MCF 10A (cell line): ENCODE measurements at regions not wholly inside any gene's neighbourhood (a gene's known extent, or its start where the extent isn't known, plus 50 kb on each side); places are given as distances from the start of the nearest gene placed in this dataset.

Experiments
- BruUV-seq: library from RNA; stranded (reverse); fragments of 400-500 nt; replicated peaks from 2 replicates; lab custom pipeline; 2021; lab: Mats Ljungman, UMichigan
- CTCF ChIA-PET: fragments of 300-600 bp; sonication (Branson Sonifier 250); formaldehyde crosslinking; extraction: SDS; loops from one replicate; lab custom pipeline; 2021; ENCODE audit warnings: antibody characterized with exemption, inconsistent platforms; lab: Yijun Ruan, JAX
- POLR2A ChIA-PET: fragments of 300-600, 350-650 bp; sonication (Branson Sonifier 250); formaldehyde crosslinking; extraction: SDS; loops from one replicate; lab custom pipeline; 2020; ENCODE audit warnings: antibody characterized with exemption, inconsistent platforms; lab: Yijun Ruan, JAX
- DNase-seq: peaks from one replicate; pipeline ENCODE4 v3.0.0-alpha.2; 2018; ENCODE audit not compliant: unreplicated experiment
- H3K27ac Mint-ChIP-seq: one replicate; pipeline ENCODE4 v1.8.0; 2022; ENCODE audit warnings: mild to moderate bottlenecking, low read depth, mixed read lengths; ENCODE audit not compliant: unreplicated experiment
- H3K27me3 Mint-ChIP-seq: one replicate; pipeline ENCODE4 v1.8.0; 2022; ENCODE audit warnings: mixed read lengths; ENCODE audit not compliant: insufficient read depth, unreplicated experiment
- H3K36me3 Mint-ChIP-seq: one replicate; pipeline ENCODE4 v1.8.0; 2022; ENCODE audit warnings: mild to moderate bottlenecking, moderate library complexity, mixed read lengths; ENCODE audit not compliant: insufficient read depth, unreplicated experiment
- H3K4me1 Mint-ChIP-seq: one replicate; pipeline ENCODE4 v1.8.0; 2022; ENCODE audit warnings: mixed read lengths; ENCODE audit not compliant: insufficient read depth, unreplicated experiment
- H3K4me3 Mint-ChIP-seq: one replicate; pipeline ENCODE4 v1.8.0; 2022; ENCODE audit warnings: mild to moderate bottlenecking, moderate library complexity, mixed read lengths; ENCODE audit not compliant: unreplicated experiment
- H3K9me3 Mint-ChIP-seq: one replicate; pipeline ENCODE4 v1.8.0; 2022; ENCODE audit warnings: mixed read lengths; ENCODE audit not compliant: unreplicated experiment
- CTCF ChIP-seq: fragments of 200-600 bp; IDR thresholded peaks from one replicate; pipeline ENCODE4 v1.8.0; 2022; ENCODE audit warnings: antibody characterized with exemption, mild to moderate bottlenecking; ENCODE audit not compliant: unreplicated experiment
- intact Hi-C: fragments of 100-400 bp; cut with micrococcal nuclease; formaldehyde crosslinking; loops from 2 replicates; pipeline ENCODE4 v1.14.1; 2022

- BruUV-seq: no TSS peak
- H3K9me3 Mint-ChIP-seq: no peaks in the 10 kb centered on the region
- no peak for DNase-seq
- H3K27ac Mint-ChIP-seq: no peak overlapping the region
- ChIA-PET CTCF (no interaction called here), POLR2A (no interaction called here)
- H3K36me3 Mint-ChIP-seq: no peaks in the 10 kb centered on the region
- no peak for TF ChIP-seq CTCF
- intact Hi-C loops: loop anchor here (10.0 kb wide), 1 partner anchor 675 kb away; no protein-coding TSS in a partner anchor
- H3K27me3 Mint-ChIP-seq: no peaks in the 10 kb centered on the region
- no peaks in the 10 kb centered on the region for H3K4me1 Mint-ChIP-seq
- no peak overlapping the region for H3K4me3 Mint-ChIP-seq
Measured at GRCh38 chr2:58769864-58770234, 528.7 kb upstream of the FANCL start.

DNA sequence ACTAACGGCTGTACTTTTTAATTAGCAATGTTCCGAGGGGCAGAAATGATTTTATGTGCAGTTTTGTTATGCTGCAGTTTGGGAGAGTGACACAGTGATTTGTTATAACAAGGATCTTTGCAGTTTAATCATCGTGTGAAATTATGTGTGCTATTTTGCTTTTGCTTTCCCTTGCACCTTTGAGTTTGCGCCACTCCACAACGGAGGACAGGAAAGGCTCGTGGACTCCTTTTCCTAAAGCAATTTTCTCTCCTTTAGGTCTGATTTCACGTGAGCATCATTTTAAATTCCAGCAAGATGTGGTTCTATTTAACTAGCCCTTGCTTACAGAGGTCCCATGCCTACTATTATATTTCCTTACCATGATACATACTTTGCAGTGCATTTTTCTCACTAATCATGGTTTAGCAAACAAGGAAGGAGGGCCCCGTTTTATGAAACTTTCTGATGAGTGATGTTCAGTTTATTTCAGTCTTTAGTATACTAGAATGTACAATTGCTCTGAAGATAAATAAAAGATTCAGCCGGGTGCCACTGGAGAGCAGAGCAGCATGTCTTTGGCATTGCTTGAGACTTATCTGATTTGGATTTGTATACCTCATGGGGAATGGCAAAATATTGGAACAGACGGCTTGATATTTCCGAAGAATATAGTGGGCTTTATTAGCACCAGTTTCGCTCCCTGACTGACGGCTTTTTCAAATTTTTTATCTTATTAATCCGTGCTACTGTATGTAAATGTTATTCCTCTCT is 528.2 kb upstream of the FANCL start:
- POLR2A ChIA-PET: no interaction called here
- H3K9me3 Mint-ChIP-seq: no peaks in the 10 kb centered on the region
- CTCF ChIA-PET: no interaction called here
- no peak for DNase-seq
- no peak for TF ChIP-seq CTCF
- no peaks in the 10 kb centered on the region for H3K36me3 Mint-ChIP-seq
- H3K4me1 Mint-ChIP-seq: no peaks in the 10 kb centered on the region
- no peaks in the 10 kb centered on the region for H3K27me3 Mint-ChIP-seq
- no peak overlapping the region for H3K4me3 Mint-ChIP-seq
- no TSS peak for BruUV-seq
- H3K27ac Mint-ChIP-seq: no peak overlapping the region
- intact Hi-C loops: loop anchor here (10.0 kb wide), 1 partner anchor 676 kb away; no protein-coding TSS in a partner anchor

DNA sequence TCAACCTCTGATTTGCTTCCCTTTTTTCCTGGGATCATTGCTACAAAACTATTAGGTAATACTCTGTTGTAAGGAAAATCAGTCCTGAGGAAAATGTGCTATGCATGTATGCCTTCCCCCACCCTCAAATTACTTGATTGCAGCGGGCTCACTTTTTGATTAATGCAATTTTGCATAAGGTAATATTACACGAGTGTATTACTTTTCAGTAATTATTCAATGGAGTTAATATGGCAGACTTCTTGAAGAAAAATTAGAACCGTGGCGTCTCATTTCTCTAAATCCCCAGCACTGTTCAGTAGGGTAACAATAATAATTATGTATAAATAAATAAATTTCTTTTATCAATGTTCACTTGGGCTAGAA is 527.6 kb upstream of the FANCL start:
- no TSS peak for BruUV-seq
- no peak for TF ChIP-seq CTCF
- no peaks in the 10 kb centered on the region for H3K36me3 Mint-ChIP-seq
- H3K27me3 Mint-ChIP-seq: no peaks in the 10 kb centered on the region
- no peak for DNase-seq
- H3K4me3 Mint-ChIP-seq: no peak overlapping the region
- intact Hi-C loops: loop anchor here (10.0 kb wide), 1 partner anchor 676 kb away; no protein-coding TSS in a partner anchor
- POLR2A ChIA-PET: no interaction called here
- H3K9me3 Mint-ChIP-seq: no peaks in the 10 kb centered on the region
- H3K4me1 Mint-ChIP-seq: no peaks in the 10 kb centered on the region
- CTCF ChIA-PET: no interaction called here
- no peak overlapping the region for H3K27ac Mint-ChIP-seq

- Mint-ChIP-seq H3K4me3 (no peak overlapping the region), H3K9me3 (no peaks in the 10 kb centered on the region), H3K4me1 (no peaks in the 10 kb centered on the region), H3K36me3 (no peaks in the 10 kb centered on the region), H3K27me3 (no peaks in the 10 kb centered on the region), H3K27ac (no peak overlapping the region)
- intact Hi-C loops: loop anchor here (10.0 kb wide), 1 partner anchor 677 kb away; no protein-coding TSS in a partner anchor
- ChIA-PET POLR2A (no interaction called here), CTCF (no interaction called here)
- no TSS peak for BruUV-seq
- no peak for DNase-seq
- TF ChIP-seq CTCF: no peak
Measured at GRCh38 chr2:58767828-58768714, 526.9 kb upstream of the FANCL start.
